NCI-H2196 (cell line): ENCODE measurements at regions not wholly inside any gene's neighbourhood (a gene's known extent, or its start where the extent isn't known, plus 50 kb on each side); places are given as distances from the start of the nearest gene placed in this dataset.
"Not testable (repeated sequence)": the region's sequence is repeated elsewhere in the genome, so short reads cannot be mapped to it uniquely, and the experiment has no call there.

Experiments
- DNase-seq: peaks from one replicate; lab custom pipeline; 2025; ENCODE audit not compliant: unreplicated experiment; lab: John Stamatoyannopoulos, UW

DNA sequence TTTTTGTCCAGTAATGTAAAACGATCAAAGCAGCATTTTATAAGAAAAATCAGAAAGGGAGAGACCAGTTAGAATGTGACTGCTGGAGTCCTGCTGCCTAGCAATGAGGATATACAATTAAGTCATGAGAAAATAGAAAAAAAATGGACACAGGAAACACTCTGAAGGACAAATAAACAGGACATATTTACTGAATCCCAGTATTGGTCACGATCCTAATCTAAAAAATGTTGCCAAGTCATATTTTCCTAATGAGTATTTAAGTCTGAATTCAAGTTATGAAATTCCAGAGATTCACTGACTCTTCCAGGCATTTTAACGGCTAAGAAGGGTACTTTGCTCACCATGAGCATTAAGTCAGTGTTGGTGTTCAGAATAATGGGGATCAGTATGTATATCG lies 154.3 kb upstream of the CCDC54 start:
- DNase-seq, result no peak

DNA sequence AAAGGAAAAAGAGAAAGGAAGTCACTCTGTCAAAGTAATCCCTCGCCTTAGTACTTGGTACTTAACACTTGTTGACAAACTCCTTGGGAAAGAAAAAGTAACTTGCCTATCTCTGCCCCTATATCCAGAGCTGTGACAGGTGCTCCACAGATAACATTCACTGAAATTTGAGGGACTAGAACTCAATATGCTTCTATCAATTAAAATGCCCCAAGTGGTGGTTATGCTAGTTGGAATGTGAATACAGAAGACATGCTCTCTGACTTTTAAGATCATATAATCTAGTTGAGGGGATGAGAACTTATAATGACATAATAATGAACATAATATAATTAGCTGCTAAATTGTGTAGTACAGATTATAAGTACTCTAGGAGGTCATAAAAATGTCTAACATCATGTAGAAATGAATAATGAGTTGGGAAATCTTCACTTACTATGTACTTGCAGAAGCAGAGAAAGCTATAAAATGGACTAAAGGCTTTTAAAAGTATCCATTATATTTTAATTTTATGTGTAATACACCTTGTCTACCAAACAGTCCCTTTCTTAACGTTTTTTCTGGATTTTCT lies 153.1 kb upstream of the CCDC54 start:
- no peak for DNase-seq

DNA sequence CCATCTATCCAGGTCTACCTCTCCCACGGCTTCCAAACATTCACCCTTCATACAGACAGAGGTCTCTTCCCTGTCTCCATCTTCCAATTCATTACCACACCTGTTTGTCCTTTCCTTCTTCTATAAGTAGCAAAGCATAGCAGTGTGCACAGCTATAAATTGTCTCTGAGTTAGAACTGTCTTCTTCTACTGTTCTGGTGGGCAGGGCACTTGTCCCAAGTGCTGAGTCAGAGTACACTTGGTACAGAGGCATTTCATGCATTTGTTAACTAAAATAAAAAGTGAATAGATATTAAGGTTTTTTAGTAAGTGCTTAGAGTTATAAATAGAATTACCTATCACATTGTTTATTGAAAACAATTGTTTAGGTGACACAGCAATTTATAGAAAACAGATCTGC lies 150.1 kb upstream of the CCDC54 start:
- no peak for DNase-seq

DNA sequence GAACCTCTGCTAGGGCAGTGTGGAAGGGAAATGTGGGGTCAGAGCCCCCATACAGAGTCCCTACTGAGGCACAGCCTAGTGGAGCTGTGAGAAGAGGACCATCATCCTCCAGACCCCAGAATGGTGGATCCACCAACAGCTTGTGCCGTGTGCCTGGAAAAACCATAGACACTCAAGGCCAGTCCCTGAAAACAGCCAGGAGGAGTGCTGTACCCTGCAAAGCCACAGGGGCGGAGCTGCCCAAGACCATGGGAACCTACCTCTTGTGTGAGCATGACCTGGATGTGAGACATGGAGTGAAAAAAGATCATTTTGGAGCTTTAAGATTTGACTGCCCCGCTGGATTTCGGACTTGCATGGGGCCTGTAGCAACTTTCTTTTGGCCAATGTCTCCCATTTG lies 143.4 kb upstream of the CCDC54 start:
- not testable (repeated sequence) for DNase-seq

DNA sequence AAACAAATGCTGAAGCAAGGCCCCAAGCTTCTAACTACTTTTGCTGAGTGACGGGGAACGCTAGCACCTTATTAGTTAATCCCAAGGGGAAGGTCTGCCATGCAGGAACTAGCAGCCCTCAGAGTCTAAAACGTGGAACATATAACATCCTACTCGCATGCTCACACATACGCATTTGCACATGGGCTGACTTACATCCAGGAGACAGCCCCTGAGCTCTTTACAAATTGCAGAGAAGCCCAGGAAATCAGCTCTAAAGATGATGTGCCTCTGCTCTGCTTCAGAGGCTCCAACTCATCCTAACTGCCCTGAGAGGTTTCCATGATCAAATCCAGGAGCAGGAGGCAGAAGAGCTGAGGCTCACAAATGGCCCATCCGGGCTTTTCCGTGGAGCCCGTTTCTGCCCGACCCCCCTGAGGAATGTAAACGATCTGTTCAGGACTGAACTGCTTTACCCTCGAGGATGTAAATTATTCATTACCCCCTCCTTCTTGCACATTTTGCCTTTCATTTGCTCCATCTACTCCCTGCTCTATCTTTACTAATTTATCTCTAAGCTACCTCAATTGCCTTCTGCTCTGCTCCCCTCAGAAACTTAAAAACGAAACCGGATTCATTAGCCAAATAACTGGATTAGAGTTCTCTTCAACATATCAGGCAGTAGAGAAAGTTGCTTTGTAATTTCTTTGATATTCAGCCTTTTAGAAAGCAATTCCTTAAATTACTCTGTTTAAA lies 141.9 kb upstream of the CCDC54 start:
- no peak for DNase-seq

DNA sequence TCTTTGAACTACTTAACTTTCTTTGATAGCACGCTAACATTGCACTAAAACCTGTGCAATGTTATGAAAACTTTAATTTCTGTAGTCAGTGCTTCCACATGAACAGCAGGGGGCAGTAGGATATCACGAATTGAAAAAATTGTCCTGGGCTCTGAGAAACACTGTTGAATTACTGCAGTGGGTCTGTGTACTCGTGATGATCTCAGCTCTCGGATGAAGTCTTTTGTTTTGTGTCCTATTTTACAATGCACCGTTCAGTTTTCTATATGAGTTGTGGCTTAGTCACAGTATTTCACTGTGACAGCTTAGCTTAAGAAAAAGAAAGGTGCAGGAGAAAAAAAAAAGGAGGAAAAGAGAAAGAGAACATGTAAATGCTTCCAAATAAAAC lies 141.3 kb upstream of the CCDC54 start:
- peak; percentile 76 for DNase-seq

DNA sequence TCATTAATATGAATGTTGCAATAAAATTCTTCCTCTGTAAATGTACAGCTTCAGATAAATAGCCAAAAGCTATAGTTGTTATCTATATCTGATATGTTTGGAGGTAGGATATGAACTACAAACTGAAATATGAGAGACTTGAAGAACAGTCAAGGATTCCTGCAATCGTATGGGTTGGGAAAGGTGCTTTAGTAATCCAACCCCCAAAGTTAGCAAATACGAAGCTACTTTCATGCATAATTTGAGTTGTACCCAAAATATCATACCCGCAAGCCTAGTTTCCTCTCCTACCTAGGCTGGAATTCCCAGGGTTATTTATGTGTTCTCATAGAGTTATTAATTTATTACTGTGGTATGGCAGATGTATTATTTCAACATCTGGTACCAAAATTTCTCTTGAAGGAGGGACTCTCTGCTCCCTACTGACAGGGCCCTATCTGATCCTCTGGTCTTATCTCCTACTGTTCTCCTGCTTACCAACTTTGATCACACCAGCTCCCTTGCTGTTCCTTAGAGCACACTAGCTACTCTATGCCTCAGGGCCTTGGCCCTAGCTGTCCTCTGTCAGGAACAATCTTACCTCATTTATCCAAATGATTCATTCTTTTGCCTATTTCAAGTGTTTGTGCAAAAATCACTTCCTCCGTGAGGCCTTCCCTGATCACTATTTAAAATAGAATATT lies 140.4 kb upstream of the CCDC54 start:
- DNase-seq, result no peak

DNA sequence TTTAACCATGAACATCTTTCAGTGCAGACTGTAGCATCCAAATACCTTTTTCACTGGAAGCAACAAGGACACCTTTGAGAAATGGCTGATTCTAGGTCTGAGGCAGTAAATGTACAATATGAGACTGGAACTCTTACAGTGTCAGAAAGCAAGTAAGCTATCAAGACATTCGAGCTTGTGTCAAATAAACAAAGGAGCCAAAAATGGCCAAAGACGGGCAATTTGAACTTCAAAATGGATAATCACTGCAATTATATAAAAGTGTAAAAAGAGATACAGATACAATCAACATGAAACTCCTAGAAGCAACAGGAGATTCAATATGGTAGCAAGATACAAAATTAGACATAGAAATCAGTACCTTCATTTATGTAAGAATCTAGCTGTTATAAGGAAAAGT lies 138.5 kb upstream of the CCDC54 start:
- DNase-seq, result no peak

DNA sequence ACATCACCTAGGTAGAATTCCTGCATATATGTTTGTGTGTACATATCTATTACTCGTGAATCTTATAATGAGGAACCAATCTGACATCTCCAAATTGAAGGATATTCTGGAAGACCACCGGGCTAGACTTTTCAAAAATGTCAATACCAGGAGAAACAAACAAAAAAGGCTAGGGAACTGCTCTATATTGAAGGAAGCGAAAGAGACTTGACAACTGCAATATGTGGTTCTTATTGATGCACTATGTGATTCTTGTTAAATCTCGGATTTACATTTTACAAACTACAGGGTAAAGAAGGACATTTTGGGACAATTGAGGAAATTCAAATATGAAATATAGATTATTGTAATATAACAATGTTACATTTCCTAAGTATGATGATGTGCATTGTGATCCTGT lies 137.5 kb upstream of the CCDC54 start:
- no peak for DNase-seq

DNA sequence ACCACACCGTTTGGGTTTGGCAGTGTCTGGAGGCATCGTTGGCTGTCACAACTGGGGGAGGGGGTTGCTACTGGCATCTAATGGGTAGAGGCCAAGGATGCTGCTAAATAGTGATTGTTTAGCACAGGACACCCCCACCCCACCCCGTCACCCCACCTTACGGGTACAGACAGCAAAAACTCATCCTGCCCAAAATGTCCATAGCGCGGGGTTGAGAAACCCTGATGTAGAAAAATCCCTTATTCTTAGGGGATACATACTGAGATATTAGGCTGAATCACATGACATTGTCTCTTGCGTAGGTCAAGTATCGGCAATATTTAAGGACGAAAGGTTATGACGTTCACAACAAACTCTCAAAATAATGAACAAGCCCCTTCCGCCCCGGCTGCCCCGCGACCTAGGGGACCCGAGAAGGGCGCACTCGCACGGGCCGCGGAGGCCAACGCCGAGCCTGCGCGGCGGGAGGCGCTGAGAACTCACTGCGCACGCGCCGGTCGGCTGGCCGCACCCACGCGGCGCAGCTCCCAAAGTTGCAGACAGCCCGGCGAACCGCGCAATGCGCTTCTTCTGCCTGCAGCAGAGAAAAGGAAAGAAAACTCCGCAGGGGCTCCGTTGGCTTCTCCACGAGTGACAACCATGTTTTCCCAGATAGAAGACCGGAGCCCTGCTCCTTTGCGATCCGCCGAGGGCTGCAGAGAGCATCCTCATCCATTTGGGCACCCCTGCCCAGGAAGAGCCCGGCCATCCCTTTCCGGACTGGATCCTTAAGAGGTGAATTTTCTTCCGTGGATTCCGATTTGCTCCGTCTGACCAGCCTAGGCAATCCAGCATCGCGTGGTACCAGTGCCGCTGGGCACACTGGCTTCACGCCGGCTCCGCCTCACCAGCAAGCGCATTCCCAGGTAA lies 136.8 kb upstream of the CCDC54 start:
- peak; percentile 70 for DNase-seq

DNA sequence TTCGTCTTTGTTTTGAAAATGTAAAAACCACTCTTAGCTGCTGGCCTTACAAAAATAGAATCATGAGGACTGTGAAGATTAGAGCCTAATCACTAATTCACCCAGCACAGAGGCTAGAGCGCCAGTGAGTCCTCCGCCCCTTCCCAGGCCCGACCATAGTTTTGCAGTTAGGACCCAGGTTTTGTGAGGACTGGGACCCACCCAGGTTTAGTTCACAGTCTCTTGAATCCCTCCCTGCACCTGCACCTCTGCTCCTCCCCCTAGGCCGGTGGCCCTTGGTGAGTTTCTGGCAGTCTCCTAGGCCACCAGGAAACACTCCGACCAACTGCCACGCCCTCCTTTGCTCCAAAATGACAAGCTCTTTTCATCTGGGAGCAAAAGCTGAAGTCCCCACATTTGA lies 136.0 kb upstream of the CCDC54 start:
- DNase-seq, result no peak

DNA sequence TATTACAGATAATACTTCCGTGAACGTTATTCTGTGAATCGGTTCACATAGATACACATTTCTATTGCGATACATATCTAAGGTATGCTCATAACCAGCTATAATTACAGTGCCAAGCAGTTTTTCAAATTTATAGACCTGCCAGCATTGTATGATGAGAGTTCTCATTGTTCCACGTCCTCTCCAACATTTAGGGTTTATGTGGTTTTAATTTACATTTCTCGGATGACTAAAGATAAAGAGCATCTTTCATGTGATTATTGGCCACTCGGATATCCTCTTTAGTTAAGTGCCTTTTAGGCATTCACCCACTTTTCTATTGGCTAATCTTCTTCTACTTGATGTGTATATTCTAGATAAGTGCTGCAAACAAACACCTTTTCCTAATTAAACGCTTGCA lies 134.7 kb upstream of the CCDC54 start:
- DNase-seq, result peak; percentile 6

DNA sequence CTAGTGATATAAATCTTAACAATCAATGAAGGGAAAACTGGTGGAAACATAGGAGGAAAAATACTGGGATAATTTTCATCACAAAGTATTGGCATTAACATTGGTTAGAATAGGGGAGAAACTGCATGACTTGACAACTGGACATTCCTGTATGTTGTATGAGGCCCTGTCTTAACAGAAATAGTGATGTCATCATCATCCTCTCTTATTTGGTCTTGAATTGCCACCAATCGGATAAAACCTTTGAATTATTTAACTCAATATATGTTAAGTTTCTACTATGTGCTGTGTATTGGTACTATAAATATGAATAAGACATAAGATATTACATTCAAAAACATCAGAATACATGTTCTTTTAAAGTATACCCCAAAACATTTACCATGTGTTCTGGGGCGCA lies 130.1 kb upstream of the CCDC54 start:
- no peak for DNase-seq

DNA sequence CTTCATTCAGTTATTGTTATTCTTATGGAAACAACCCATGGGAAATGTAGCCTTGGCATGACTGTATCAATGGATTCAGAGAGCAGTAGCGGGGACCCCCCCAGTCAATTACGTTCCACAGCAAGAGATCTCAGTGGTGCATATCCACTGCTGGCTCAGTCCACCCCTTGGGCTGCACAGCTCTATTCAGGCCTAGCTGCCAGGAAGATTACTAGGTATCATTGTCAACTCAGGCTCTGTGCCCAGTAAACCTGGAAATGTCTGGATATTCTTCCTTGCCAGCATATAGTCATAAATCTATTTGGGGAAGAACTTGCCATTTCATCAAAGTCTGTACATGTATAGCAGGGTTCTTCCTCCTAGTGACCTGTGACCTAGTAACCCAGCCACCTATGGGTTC lies 128.1 kb upstream of the CCDC54 start:
- DNase-seq, result no peak

DNA sequence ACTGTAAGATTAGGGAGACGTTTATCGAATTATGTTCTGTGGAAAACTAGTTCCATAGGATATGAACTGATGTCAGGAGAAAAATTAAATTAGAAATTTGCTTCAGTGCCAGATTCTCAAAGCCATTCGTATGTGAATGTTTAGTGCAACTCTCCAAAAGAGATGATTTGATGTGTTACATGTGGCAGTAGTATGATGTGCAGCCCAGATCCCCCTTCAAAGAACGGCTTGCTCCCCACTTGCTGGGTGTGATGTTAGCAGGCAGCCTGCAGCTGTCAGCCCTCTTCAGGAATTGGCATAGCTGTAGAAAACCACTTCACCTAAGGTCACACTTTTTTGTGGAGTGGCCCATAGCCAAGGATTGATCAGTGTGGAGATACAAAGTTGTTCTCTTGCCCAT lies 127.0 kb upstream of the CCDC54 start:
- no peak for DNase-seq

DNA sequence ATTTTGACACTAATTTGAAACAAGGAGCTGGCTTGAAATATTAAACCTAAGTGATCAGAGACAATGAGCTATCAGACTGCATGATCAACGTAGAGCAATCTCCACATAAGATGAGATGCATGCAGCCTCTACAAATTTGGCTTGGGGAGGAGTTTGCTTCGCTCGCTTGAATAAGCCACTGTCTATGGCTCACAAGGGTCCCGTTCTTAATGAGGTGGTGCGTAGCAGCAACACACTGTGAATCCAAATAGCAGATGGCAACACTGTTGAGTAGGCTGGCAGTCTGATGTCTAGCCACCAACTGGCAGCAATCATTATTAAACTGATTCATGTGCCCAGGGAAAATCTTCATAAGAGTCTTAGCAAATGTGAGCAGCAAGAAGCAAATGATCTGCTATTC lies 125.4 kb upstream of the CCDC54 start:
- DNase-seq, result no peak

DNA sequence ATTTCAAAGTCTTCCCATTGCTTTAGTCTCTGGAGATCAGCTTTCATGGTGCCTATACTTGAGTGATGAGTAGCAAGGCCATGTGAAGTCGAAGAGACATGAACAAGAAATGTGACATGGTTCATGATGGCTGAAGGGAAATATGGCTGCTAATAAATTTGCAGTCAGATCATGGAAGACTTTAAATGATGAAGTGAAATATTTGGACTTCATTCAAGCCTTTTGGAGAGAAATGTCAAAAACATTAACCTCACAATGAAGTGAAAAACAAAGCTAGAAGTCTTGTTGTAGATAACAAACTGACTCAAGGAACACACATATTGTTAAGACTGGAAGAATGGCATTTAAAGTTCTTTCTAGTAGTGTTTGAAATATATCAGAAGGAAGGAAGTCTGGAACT lies 120.3 kb upstream of the CCDC54 start:
- DNase-seq, result no peak

DNA sequence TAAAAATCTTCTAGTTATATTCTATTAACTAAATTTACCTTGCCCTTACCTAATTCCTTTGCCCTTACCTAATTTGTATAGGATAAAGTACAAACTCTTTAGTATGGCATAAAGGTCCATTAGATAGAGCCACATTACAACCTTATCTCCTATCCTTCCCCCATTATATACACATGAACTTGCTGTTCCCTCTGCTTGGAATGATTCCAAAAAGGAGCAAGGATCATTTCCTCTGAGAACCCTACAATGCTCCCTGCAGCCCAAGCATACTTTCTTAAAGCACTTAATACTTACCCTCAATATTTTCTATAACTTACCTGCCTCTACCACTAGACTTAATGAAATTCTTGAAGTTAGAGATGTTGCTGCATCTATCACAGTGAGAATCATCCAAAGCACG lies 118.9 kb upstream of the CCDC54 start:
- no peak for DNase-seq

DNA sequence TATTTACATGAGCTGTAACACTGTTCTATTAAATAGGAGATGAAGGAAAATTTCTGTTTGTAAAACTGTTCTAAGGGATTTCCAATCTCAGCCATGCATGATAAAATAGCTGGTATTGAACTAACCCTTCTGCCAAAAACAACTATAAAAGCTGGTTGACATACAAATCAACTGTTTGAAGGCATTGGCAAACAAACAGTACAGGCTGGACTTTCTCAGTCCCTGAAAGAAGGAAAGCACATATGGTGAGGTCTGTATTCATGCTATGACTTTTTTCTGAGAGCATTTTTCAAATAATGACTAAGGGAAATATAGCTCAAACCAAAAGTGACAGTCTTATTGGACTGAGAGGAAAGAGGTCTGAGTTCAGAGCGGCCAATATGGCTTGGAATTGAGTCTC lies 117.0 kb upstream of the CCDC54 start:
- no peak for DNase-seq

DNA sequence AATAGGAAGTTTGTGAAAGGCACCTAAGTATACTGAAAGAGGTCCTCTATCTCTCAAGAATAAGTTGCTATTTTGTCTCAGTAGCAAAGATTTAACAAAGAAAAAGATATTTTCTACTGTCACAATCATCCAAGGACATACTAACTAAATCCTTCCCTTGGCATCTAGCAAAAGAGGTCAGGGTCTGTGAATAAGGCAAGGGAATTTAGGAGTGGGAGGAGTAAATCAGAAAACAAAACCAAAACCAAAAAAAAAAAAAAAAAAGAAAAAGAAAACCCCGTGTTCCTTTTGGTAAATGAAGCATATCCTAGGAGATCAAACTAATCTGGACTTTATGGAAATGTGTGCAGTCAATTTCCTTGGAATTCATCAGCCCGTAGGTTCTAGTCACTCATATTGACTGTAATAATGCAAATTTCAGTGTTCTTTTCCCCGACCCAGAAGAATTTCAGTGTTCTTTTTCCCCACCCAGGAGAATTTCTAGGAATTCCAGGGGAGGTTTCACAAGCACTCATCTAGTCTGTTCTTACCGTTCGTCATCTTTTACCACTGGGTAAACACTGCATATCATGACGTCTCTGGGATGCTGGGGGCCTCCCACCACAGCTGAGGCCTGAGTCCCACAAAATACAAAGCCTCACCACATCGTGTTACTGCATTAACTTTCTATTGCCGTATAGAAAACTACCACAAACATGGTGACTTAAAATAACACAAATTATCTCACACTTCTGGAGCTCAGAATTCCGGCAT lies 113.8 kb upstream of the CCDC54 start:
- no peak for DNase-seq

DNA sequence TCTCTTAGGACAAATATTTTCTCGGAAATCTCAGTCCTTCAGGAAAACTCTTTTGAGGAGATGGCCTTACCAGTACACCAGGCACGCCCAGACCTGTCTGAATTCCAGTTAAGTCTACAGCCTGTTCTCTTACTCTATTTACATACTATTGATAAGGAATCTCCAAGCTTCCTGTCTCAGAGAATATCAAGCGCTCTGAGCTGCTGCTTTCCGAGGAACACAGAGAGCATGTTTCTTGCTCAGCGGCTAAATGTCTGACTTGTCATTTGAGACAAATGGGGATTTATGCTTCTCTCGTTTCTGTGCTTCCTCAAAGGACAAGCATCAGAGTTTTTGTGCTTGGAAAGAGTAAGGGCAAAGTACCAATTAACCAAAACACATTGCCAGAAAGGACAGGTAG lies 112.4 kb upstream of the CCDC54 start:
- no peak for DNase-seq
